Neutrophil (primary cell): ENCODE measurements at regions not wholly inside any gene's neighbourhood (a gene's known extent, or its start where the extent isn't known, plus 50 kb on each side); places are given as distances from the start of the nearest gene placed in this dataset.

ENCODE experiments used
- H3K27ac ChIP-seq: fragments of 200-600 bp; sonication (generic); 2 replicates; pipeline ENCODE4 v1.5.1; 2016; ENCODE audit warnings: mild to moderate bottlenecking, moderate library complexity
- H3K27me3 ChIP-seq: fragments of 200-600 bp; sonication (generic); 2 replicates; pipeline ENCODE4 v1.6.0; 2016; ENCODE audit warnings: mild to moderate bottlenecking
- H3K36me3 ChIP-seq: fragments of 200-600 bp; sonication (generic); 2 replicates; pipeline ENCODE4 v1.5.1; 2017
- H3K4me1 ChIP-seq, 2 experiments: fragments of 200-600 bp in 1 of 2; sonication (generic) in 1 of 2; 1 replicate in 1 of 2; 2 replicates in 1 of 2; pipeline versions ENCODE4 v1.5.1 to v1.6.1; 2013 to 2016; ENCODE audit warnings: low read depth in 1 of 2, low read length in 1 of 2, mild to moderate bottlenecking in 1 of 2, moderate library complexity in 1 of 2; ENCODE audit not compliant: control insufficient read depth in 1 of 2, insufficient read depth in 1 of 2
- H3K4me3 ChIP-seq, 2 experiments: fragments of 200-600 bp in 1 of 2; sonication (generic) in 1 of 2; 1 replicate in 1 of 2; 2 replicates in 1 of 2; pipeline ENCODE4 v1.5.1; 2013 to 2016; ENCODE audit warnings: low read depth in 1 of 2, low read length in 1 of 2, mild to moderate bottlenecking in 1 of 2, moderate library complexity in 1 of 2
- H3K9me3 ChIP-seq: fragments of 200-600 bp; sonication (generic); 2 replicates; pipeline ENCODE4 v1.5.1; 2016
- TF ChIP-seq, protein P1 (sequence below): fragments of 200-600 bp; sonication (generic); IDR thresholded peaks from 2 replicates; pipeline ENCODE4 v1.5.1; 2016; ENCODE audit warnings: antibody characterized with exemption

DNA sequence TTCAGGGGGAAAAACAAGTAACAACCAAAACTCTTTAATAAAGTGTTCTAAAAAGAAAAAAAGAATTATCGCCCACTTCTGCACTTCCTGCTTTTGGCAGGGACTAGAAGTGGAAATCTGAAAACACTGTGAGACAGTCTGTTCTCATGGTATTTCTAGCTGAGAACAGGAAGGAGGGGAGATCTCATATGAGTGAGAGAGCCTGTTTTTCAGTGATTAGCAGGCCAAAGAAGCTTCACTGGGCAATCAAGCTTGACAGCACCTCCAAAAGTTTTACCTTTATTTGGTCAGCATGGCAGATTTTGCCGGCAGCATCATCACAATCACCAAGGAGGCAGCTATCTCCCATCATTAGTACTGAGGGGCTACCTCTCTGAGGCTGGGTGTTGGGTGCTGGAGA, 79.5 kb upstream of the ATXN1 start:
- TF ChIP-seq, protein P1, sequence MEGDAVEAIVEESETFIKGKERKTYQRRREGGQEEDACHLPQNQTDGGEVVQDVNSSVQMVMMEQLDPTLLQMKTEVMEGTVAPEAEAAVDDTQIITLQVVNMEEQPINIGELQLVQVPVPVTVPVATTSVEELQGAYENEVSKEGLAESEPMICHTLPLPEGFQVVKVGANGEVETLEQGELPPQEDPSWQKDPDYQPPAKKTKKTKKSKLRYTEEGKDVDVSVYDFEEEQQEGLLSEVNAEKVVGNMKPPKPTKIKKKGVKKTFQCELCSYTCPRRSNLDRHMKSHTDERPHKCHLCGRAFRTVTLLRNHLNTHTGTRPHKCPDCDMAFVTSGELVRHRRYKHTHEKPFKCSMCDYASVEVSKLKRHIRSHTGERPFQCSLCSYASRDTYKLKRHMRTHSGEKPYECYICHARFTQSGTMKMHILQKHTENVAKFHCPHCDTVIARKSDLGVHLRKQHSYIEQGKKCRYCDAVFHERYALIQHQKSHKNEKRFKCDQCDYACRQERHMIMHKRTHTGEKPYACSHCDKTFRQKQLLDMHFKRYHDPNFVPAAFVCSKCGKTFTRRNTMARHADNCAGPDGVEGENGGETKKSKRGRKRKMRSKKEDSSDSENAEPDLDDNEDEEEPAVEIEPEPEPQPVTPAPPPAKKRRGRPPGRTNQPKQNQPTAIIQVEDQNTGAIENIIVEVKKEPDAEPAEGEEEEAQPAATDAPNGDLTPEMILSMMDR: no peak
- H3K36me3 ChIP-seq: no peaks in the 10 kb centered on the region
- H3K27me3 ChIP-seq: peaks cover 5% of the 10 kb centered on the region
- H3K9me3 ChIP-seq: no peaks in the 10 kb centered on the region
- H3K4me3 ChIP-seq: no peak overlapping the region
- no peak overlapping the region for H3K27ac ChIP-seq
- peaks cover 0 to 3% of the 10 kb centered on the region in 2 experiments for H3K4me1 ChIP-seq

DNA sequence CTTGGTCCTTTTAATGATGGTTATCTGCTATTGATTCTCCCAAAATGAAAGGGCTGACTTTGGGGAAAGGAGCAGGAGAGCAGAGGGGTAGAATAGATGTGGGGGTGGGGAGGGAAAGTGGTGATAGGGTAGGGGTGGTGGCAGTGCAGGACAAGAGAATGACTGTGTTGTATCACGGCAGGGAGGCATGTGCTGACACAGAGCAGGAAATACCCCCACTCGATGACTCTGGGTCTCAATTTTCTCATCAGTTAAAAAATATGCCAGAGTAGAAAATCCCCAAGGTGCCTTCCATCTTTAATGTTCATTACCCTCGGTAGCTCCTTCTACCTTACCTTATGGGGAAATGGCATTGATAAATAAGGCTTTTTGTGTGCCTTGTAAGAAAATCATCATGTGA, 79.0 kb upstream of the ATXN1 start:
- TF ChIP-seq, protein P1: no peak
- H3K36me3 ChIP-seq: no peaks in the 10 kb centered on the region
- peaks cover 0 to 3% of the 10 kb centered on the region in 2 experiments for H3K4me1 ChIP-seq
- H3K4me3 ChIP-seq: no peak overlapping the region
- H3K27ac ChIP-seq: no peak overlapping the region
- H3K9me3 ChIP-seq: no peaks in the 10 kb centered on the region
- peaks cover 5% of the 10 kb centered on the region for H3K27me3 ChIP-seq

DNA sequence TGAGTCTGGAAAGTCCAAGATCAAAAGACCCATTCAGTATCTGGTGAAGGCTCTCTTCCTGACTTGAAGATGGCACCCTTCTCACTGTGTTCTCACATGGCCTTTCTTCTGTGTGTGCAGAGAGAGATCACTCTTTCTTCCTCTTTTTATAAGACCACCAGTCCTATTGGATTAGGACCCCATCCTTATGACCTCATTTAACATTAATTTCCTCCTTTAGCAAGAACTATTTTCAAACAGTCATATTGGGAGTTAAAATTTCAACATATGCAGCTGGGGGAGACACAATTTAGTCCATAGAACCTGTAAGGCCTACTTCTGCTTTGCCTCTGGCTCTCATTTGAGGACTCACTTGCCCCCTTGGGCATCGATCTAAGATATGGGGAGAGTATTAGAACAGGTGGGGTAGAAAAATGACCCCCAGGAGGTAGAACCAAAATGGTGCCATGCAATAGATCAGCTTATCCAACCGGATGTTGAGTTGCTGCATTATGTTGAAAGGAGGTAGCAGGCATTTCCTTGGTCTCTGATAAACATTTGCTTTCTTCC, 78.4 kb upstream of the ATXN1 start:
- H3K27me3 ChIP-seq: peaks cover 5% of the 10 kb centered on the region
- H3K4me1 ChIP-seq: peaks cover 0 to 3% of the 10 kb centered on the region in 2 experiments
- H3K4me3 ChIP-seq: no peak overlapping the region
- H3K27ac ChIP-seq: no peak overlapping the region
- TF ChIP-seq, protein P1: no peak
- H3K9me3 ChIP-seq: no peaks in the 10 kb centered on the region
- H3K36me3 ChIP-seq: no peaks in the 10 kb centered on the region

DNA sequence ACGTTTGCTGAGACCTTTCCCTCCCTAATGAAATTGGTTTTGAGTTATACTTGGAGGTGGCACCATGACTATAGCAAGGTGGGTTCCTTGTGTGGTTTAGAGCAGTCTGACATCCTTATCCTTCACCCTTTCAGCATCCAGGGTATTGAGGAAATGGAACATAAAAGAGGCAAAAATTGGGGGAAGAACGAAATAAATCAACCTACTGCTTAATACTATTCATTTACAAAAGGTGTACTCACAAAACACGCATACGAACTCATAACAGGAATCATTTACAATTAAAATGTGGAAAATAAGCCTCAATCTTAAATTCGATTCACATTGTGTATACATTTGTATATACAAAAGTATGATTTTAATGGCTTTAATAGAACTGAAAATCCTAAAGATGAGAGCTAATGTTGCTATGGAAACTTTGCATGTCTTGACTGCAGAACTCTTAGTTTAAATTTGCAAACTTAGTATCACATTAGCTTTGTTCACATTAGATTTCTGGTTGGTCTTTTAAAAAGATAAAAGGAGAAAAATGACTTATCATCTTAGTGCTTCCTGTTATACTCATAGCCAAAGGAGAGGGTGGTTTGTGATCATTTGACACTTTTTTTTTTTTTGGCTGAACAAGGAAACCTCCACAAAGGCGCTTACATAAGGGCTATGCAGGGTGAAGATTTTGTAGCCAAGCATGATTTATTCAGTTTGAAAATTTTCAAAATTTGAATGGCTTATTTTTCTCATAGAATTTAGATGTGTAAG, 76.1 kb upstream of the ATXN1 start:
- Histone ChIP-seq H3K36me3 (no peaks in the 10 kb centered on the region), H3K9me3 (no peaks in the 10 kb centered on the region), H3K27ac (no peak overlapping the region), H3K4me1 (peaks cover 0 to 3% of the 10 kb centered on the region in 2 experiments), H3K27me3 (peaks cover 5% of the 10 kb centered on the region), H3K4me3 (no peak overlapping the region)
- TF ChIP-seq, protein P1: no peak

DNA sequence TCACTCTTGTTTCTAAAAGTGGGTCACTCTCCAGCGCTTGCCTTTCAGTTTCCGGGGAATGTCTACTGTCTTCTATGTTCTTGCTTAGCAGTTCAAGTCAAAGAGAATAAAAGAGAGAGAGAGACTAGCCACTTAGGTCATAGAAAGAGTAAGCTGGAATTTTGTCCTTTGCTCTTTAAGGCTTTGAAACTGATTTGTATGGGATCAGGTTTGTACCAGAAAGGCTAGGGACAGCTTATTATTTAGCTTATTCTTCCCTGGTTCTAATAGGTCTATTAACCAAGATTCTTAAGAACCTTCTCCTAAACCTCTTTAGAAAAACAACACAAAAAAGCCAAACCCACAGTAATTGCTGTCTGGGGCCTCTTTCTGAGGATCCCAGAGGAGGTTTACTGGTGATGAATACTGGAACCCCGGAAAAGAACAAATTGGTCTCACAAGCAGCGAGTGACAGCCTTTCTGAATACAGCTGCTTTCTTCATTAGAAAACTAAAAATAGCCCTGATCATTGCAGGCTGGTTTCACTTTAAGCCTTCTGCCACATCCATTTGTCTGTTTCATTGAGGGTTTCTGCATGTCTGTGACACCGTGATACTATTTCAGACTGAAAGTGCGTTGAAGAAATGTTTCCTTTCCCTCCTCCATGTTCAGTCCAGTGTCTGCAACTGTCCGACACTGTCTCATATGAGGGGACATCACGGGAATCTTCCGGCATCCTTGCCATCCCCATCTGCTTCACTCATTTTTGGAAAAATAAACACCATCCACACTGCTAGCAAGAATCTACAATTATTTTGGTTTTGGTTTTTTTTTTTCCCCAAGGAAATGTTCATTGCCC, 75.1 kb upstream of the ATXN1 start:
- no peaks in the 10 kb centered on the region for H3K36me3 ChIP-seq
- TF ChIP-seq, protein P1: no peak
- H3K9me3 ChIP-seq: no peaks in the 10 kb centered on the region
- H3K27me3 ChIP-seq: peaks cover 5% of the 10 kb centered on the region
- no peak overlapping the region for H3K4me3 ChIP-seq
- H3K27ac ChIP-seq: no peak overlapping the region
- H3K4me1 ChIP-seq: peaks cover 0 to 3% of the 10 kb centered on the region in 2 experiments
